Tibial nerve (tissue), 3 donors: ENCODE measurements at regions not wholly inside any gene's neighbourhood (a gene's known extent, or its start where the extent isn't known, plus 50 kb on each side); places are given as distances from the start of the nearest gene placed in this dataset.

ENCODE experiments used
- POLR2A ChIP-seq, 2 donors: fragments of 450-650 bp; IDR thresholded peaks; one replicate each; pipeline ENCODE4 v1.6.1; 2017; ENCODE audit warnings: antibody characterized with exemption in 2 of 2, mild to moderate bottlenecking in 2 of 2, moderate library complexity in 2 of 2
- TF ChIP-seq, protein P1 (sequence below), 5 experiments: fragments of 200-600 bp in 3 of 5; fragments of 450-650 bp in 2 of 5; sonication (generic) in 3 of 5; IDR thresholded peaks; one replicate each; pipeline ENCODE4 v1.5.1; 2016 to 2019; ENCODE audit warnings: antibody characterized with exemption in 5 of 5, mild to moderate bottlenecking in 3 of 5, moderate library complexity in 2 of 5

GRCh38 chr4:92100975-92101374, 202.8 kb upstream of the GRID2 start:
- TF ChIP-seq, protein P1, sequence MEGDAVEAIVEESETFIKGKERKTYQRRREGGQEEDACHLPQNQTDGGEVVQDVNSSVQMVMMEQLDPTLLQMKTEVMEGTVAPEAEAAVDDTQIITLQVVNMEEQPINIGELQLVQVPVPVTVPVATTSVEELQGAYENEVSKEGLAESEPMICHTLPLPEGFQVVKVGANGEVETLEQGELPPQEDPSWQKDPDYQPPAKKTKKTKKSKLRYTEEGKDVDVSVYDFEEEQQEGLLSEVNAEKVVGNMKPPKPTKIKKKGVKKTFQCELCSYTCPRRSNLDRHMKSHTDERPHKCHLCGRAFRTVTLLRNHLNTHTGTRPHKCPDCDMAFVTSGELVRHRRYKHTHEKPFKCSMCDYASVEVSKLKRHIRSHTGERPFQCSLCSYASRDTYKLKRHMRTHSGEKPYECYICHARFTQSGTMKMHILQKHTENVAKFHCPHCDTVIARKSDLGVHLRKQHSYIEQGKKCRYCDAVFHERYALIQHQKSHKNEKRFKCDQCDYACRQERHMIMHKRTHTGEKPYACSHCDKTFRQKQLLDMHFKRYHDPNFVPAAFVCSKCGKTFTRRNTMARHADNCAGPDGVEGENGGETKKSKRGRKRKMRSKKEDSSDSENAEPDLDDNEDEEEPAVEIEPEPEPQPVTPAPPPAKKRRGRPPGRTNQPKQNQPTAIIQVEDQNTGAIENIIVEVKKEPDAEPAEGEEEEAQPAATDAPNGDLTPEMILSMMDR (IDR thresholded peaks at IDR 0.05): no peak
- TF ChIP-seq POLR2A (IDR thresholded peaks at IDR 0.05): no peak
